Testis (tissue), 2 donors: ENCODE measurements at regions not wholly inside any gene's neighbourhood (a gene's known extent, or its start where the extent isn't known, plus 50 kb on each side); places are given as distances from the start of the nearest gene placed in this dataset.

Experiments
- DNase-seq: peaks from one replicate; pipeline ENCODE4 v3.0.0-alpha.2; 2019
- H3K27ac ChIP-seq, 2 donors: fragments of 200-600 bp; sonication (generic); one replicate each; pipeline ENCODE4 v1.5.1; 2019
- H3K27me3 ChIP-seq: fragments of 200-600 bp; sonication (generic); one replicate; pipeline ENCODE4 v1.5.1; 2019
- H3K36me3 ChIP-seq: fragments of 200-600 bp; sonication (generic); one replicate; pipeline ENCODE4 v1.5.1; 2017; ENCODE audit warnings: low read depth; ENCODE audit errors: missing control alignments
- H3K4me1 ChIP-seq: fragments of 200-600 bp; sonication (generic); one replicate; pipeline ENCODE4 v1.5.1; 2019
- H3K4me3 ChIP-seq, 2 donors: fragments of 200-600 bp; sonication (generic); one replicate each; pipeline ENCODE4 v1.5.1; 2017 to 2019
- H3K9me3 ChIP-seq: fragments of 200-600 bp; sonication (generic); one replicate; pipeline ENCODE4 v1.5.1; 2017
- POLR2A ChIP-seq: fragments of 450-650 bp; IDR thresholded peaks from one replicate; pipeline ENCODE4 v1.6.1; 2017; ENCODE audit warnings: antibody characterized with exemption, mild to moderate bottlenecking, moderate library complexity
- WGBS, 2 donors: methylation state at CpG; one replicate each; pipeline ENCODE4 v1.1.5; 2018; 5-methylcytosine and 5-hydroxymethylcytosine counted together
- intact Hi-C: fragments of 100-400 bp; cut with DNase I; formaldehyde crosslinking; loops from one replicate; pipeline ENCODE4 v1.15.1; 2023; ENCODE audit warnings: low total_unique reads
- TF ChIP-seq, protein P1 (sequence below), 3 experiments: fragments of 450-650 bp in 2 of 3; fragments of 200-600 bp in 1 of 3; sonication (generic) in 1 of 3; IDR thresholded peaks; one replicate each; pipeline ENCODE4 v1.5.1; 2016 to 2019; ENCODE audit warnings: antibody characterized with exemption in 3 of 3, mild to moderate bottlenecking in 2 of 3, moderate library complexity in 1 of 3

DNA sequence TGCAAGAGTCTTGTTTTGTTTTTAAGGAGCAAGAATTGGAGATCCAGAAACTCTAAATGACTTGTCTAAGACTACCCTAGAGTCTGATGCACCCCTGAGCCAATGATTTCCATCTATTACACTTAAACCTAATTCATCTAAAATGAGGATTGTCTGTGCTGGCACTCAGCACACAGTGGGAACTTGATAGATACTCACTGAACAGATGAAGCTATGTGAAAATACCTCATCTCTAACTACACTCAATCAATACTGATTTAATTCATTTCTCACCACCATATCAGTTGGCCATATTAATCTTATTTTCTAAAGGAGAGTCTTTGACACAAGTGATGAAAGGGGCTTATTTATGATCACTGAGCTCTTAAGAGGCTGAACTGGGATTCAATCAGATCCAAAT, 262.1 kb downstream of the HS3ST1 start:
- no peak for DNase-seq
- Histone ChIP-seq H3K9me3 (no peaks in the 10 kb centered on the region), H3K27me3 (no peaks in the 10 kb centered on the region), H3K4me1 (no peaks in the 10 kb centered on the region), H3K4me3 (no peak overlapping the region), H3K36me3 (no peaks in the 10 kb centered on the region), H3K27ac (no peak overlapping the region)
- intact Hi-C loops: no loop called here
- TF ChIP-seq, protein P1, sequence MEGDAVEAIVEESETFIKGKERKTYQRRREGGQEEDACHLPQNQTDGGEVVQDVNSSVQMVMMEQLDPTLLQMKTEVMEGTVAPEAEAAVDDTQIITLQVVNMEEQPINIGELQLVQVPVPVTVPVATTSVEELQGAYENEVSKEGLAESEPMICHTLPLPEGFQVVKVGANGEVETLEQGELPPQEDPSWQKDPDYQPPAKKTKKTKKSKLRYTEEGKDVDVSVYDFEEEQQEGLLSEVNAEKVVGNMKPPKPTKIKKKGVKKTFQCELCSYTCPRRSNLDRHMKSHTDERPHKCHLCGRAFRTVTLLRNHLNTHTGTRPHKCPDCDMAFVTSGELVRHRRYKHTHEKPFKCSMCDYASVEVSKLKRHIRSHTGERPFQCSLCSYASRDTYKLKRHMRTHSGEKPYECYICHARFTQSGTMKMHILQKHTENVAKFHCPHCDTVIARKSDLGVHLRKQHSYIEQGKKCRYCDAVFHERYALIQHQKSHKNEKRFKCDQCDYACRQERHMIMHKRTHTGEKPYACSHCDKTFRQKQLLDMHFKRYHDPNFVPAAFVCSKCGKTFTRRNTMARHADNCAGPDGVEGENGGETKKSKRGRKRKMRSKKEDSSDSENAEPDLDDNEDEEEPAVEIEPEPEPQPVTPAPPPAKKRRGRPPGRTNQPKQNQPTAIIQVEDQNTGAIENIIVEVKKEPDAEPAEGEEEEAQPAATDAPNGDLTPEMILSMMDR (IDR thresholded peaks at IDR 0.05): no peak
- no peak for TF ChIP-seq POLR2A

DNA sequence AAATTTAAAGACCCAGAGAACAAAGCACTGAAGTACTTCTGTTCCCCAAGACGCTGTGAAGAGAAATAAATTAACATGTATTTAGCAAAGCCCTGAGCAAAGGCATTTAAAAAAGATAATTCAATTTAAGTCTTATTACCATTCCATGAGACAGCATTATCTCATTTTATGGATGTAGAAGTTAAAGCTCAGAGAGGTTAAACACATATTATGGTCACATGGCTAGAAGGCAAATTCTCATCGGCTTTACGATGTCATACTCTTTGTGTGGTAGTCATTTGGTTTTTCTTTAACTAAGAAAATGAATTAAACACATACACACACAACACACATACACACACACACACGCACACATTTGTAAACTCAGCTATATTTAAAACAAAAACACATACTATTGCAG, 262.7 kb downstream of the HS3ST1 start:
- H3K36me3 ChIP-seq: no peaks in the 10 kb centered on the region
- TF ChIP-seq POLR2A: no peak
- intact Hi-C loops: no loop called here
- no peaks in the 10 kb centered on the region for H3K9me3 ChIP-seq
- H3K4me1 ChIP-seq: no peaks in the 10 kb centered on the region
- no peaks in the 10 kb centered on the region for H3K27me3 ChIP-seq
- no peak overlapping the region for H3K4me3 ChIP-seq
- DNase-seq: no peak
- no peak overlapping the region for H3K27ac ChIP-seq
- 90 to 93% methylated on average over 4 of the region's 4 CpGs for WGBS, 2 donors

DNA sequence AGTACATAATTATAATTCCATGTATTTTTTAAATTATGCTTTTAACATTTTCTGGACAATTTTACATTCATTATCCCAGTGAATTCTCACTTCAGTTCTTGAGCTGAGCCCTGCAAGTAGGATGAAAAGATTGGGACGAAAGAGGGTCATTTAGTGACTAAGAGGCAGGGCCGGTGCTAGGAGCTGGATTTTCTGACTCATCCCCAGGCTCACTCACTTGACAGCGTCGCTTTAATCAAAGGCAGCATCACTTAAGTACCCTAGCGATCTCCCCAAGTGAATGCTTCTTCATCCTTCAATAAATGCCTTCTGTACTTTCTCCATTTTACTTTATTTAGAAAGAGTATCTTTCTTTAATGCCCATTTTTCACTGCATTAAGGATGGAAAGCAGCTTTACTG, 263.6 kb downstream of the HS3ST1 start:
- DNase-seq: no peak
- Histone ChIP-seq H3K4me1 (no peaks in the 10 kb centered on the region), H3K27ac (no peak overlapping the region), H3K27me3 (no peaks in the 10 kb centered on the region), H3K4me3 (no peak overlapping the region), H3K9me3 (no peaks in the 10 kb centered on the region), H3K36me3 (no peaks in the 10 kb centered on the region)
- intact Hi-C loops: no loop called here
- TF ChIP-seq POLR2A: no peak
- TF ChIP-seq, protein P1 (IDR thresholded peaks at IDR 0.05): no peak
- 73 to 88% methylated on average over 5 of the region's 5 CpGs for WGBS, 2 donors

DNA sequence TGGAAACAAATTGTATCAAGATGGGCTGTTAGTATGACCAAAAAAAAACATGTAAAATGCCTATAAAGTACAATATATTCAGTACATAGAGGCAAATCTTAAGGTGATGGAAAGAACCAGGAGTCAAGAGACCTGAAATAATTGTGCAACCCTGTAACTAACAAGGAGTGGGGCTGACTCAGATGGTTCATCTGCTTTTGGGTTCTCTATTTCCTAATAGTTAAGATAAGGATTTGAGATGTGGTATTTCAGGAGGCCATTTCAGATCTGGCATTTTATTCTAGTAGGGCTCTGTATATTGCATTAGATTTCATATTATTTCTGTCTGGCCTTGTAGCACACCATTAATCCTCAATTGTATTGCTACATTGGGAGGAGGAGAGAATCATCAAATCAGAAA, 268.4 kb downstream of the HS3ST1 start:
- H3K27me3 ChIP-seq: no peaks in the 10 kb centered on the region
- no peaks in the 10 kb centered on the region for H3K36me3 ChIP-seq
- no peaks in the 10 kb centered on the region for H3K9me3 ChIP-seq
- no peak for DNase-seq
- peaks cover 4% of the 10 kb centered on the region for H3K4me1 ChIP-seq
- intact Hi-C loops: no loop called here
- TF ChIP-seq POLR2A: no peak
- TF ChIP-seq, protein P1 (IDR thresholded peaks at IDR 0.05): no peak
- no peak overlapping the region for H3K4me3 ChIP-seq
- no peak overlapping the region for H3K27ac ChIP-seq

DNA sequence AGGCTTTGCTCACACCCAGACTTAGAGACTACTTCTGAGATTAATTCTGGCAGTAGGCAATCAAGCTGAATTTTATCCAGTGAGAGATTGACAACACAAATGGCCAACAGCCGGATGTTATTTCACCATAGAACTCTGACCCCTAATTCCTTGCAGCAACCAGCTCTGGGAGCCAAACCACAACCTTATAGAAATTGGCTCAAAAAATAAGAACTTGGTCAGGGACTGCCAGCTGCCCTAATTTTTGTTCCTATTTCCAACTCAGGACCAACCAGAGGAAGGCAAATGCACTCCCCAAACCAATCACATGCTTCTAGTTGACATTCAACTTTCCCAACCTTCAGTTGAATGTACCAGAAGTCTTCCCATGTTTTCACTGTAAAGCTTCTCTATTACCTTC, 269.7 kb downstream of the HS3ST1 start:
- Histone ChIP-seq H3K9me3 (no peaks in the 10 kb centered on the region), H3K27ac (no peak overlapping the region), H3K4me3 (no peak overlapping the region), H3K36me3 (no peaks in the 10 kb centered on the region), H3K4me1 (peaks cover 4% of the 10 kb centered on the region), H3K27me3 (no peaks in the 10 kb centered on the region)
- no peak for TF ChIP-seq POLR2A
- TF ChIP-seq, protein P1 (IDR thresholded peaks at IDR 0.05): no peak
- intact Hi-C loops: no loop called here
- DNase-seq: no peak
- WGBS, 2 donors: 89 to 93% methylated on average over 1 of the region's 1 CpG
